ENCODE measurements at regions not wholly inside any gene's neighbourhood (a gene's known extent, or its start where the extent isn't known, plus 50 kb on each side); places are given as distances from the start of the nearest gene placed in this dataset.

DNA sequence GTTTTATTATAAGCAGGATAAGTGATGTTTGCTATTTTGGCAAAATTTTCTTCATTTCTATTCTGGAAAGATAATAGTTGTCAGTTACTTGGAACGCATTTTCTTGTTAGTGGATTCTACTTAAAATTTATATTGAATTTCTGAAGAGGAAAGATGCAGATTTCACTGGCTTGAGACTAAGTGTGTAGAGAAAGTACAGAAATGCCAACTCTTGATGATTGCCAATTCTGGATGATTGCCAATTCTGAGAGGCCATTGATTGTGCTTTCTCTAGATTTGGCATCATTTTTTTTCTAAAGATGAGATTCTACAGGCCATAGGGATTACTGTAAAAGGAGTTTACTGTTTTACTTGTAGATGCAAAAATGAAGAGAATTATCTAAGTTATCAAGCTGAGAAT is 58.9 kb upstream of the CNTN3 start:
- DNase-seq, result no peak

DNA sequence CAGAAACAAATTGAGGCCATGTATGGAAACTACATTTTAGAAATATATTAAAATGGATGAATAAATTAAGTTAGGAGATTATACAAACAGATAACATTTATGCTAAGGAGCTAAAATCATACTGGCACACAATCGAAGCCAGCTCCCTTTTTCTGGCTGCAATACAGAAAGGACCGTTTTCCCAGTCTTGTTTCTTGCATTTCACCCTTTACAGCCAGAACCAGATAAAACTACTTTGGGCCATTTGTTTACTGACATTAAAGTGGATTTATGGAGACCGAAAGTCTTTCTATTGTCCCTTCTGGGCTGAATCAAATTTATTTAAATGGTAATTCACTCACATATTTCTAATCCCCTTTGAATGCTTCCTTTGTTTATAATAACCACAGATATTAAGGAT is 50.1 kb upstream of the CNTN3 start:
- no peak for DNase-seq
